GM21825 (cell line): ENCODE measurements at regions not wholly inside any gene's neighbourhood (a gene's known extent, or its start where the extent isn't known, plus 50 kb on each side); places are given as distances from the start of the nearest gene placed in this dataset.
"Not testable (repeated sequence)": the region's sequence is repeated elsewhere in the genome, so short reads cannot be mapped to it uniquely, and the experiment has no call there.

Experiments
- ATAC-seq: cut with Tn5 transposase; IDR thresholded peaks from one replicate; pipeline ENCODE4 v1.9.1; 2021; ENCODE audit warnings: mild to moderate bottlenecking, moderate library complexity; ENCODE audit not compliant: unreplicated experiment

DNA sequence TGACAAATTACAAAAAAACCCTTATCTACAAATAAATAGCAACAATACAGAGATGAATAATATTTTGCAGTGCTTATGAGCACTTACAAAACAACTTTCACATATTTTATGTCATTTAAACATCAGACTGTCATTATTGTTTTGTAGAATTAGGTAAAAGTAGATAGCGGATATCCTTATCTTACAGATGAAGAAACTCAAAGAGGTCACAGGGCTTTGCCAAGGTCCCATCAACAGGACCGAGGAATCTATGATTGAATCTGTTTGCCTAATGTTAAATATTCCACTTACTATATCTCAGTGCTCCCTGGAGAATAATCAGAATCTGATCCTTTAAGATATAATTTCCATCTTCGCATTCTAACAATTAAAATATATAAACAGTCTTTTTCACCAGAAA is 119.0 kb downstream of the GASK1B start:
- no peak for ATAC-seq

DNA sequence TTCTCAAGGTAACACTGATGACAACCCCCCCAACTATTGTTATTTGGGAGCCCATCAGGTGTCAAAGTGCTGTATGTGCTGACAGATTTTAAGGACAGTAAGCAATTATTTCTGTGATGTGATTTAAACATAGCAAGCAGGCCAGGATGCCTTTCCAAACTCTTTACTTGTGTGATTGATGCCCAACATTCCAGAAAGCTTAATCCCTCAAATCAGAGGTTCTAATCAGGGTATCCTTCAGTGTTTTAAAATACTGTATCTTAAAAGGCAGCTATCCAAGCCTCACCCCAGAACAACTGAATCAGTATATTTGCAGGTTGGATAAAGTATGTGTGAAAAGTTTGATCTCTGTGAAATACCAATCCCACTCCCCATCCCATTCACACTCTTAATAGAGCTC is 119.7 kb downstream of the GASK1B start:
- ATAC-seq, result no peak

DNA sequence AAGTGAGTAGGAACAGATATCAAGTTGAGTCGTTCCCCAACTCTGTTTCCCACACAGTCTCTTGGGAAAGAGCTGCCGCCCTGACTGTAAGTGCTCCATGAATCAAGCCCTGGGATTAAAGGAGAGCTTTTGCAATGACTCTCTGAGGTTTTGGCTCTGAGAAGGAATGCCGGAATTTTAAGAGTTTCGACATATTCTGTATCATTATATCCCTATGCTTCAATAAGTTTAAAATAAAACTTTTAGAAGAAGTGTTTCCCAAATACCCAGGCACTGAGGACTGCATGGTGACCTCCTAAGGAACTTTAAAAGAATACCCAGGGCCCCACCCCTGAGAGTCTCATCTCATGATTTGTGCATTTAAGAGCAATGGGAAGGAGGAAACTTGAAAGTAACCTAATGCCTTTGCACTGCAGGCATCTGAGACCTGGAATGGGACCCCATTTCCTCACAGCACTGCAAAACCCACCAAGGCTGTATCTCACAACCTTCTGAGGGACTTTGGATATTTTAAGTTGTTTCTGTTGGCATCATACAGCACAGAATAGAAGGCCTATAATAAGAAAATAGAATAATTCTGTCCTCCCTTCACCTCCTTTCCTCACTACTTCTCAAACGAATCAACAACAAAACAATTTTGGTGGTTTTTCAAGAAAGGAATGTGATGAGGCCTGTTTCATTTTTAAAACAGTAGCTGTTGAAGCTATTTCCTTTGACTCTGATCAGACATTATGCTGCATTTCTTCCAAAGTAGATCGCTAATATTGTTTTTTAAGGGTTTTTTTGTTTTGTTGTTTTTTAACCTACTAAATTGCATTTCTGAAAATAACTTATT is 121.2 kb downstream of the GASK1B start:
- ATAC-seq, result no peak

DNA sequence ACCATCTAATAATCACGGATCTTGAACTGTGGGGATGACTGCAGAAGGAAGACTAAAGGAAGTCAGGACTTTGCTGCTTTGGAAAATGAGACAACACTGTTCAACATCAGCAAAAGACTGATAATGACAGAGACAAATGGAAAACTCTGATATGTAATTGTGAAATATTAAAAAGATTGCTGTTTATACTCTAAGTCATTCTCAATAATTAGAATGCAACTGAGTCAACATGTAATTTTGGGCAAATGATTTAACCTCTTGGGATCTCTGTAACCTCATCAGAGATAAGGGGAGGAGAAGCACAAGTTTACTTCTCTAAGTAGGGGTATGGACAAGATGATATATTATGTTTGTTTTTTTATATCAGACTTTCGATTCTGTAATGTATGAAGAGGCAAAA is 121.9 kb downstream of the GASK1B start:
- ATAC-seq, result no peak

DNA sequence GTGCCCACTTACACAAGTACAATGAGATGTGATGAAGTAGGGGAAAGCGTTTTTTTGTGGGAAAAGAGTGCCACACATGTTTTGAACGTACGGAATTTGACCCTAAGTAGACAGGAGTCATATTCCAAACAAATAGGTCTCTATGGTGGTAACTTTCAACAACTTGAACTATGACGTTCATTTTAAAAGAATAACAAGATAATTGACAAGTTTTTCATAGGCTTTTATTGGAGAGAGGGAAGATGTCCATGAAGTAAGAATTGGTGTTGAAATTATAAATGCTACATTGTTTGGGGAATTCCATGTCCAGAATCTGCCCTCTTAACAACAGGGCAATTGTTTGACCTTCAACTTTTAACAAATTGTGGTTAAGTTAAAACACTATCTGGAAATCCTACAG is 126.5 kb downstream of the GASK1B start:
- ATAC-seq, result no peak

DNA sequence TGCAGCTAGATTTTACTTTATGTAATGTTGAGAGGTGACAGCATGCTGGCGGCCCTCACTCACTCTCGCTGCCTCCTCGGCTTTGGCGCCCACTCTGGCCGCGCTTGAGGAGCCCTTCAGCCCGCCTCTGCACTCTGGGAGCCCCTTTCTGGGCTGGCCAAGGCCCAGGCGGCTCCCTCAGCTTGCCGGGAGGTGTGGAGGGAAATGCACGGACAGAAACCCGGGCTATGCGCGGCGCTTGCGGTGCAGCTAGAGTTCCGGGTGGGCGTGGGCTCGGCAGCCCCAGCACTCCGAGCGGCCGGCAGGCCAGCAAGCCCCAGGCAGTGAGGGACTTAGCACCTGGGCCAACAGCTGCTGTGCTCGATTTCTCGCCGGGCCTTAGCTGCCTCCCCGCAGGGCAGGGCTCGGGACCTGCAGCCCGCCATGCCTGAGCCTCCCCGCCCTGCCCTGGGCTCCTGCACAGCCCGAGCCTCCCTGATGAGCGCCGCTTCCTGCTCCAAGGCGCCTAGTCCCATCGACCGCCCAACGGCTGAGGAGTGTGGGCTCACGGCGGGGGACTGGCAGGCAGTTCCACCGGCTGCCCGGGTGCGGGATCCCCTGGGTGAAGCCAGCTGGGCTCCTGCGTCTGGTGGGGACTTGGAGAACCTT is 128.7 kb downstream of the GASK1B start:
- ATAC-seq, result no peak

DNA sequence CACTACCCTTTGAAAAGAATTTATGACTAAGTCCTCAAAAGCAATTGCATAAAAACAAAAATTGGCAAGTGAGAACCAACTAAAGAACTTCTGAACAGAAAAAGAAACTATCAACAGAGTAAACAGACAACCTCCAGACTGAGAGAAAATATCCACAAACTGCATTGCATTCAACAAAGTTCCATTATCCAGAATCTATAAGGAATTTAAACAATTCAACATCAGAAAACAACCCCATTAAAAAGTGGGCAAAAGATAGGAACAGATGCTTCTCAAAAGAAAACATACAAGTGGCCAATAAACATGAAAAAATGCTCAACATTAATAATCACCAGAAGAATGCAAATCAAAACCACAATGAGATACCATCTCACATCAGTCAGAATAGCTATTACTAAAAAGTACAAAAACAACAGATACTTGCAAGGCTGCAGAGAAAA is 130.2 kb downstream of the GASK1B start:
- ATAC-seq, result no peak

DNA sequence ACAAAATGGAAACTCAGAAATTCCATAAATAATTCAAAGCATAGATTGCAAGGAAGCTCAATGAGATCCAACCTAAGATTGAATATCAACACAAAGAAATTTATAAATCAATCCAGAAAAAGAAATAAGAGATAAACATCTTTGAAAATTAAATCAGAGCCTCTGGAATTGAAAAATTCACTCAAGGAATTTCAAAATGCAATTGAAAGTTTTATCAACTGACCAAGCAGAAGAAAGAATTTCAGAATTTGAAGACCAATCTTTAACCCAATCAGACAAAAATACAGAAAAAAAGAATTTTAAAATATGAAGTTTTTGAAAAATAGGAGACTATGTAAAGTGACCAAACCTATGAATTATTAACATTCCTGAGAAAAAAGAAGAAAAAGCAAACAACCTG is 134.1 kb downstream of the GASK1B start:
- ATAC-seq, result no peak

DNA sequence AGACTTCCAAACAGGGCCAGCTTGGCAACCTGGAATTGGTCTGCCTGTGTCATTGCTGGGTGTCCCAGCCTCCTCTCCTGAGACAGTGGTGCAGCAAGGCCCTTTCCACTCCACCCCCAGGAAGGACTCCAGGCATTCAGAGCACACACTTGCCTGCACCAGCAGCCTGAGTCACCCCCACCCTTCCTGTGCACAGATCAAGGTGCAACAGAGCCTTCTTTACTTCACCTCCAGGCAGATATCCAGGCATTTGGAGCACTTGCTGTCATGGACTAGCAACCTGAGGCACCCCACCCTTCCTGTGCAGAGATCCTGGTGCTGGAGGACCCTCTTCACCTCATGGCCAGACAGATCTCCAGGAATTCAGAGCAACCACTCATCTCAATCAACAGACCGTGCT is 135.8 kb downstream of the GASK1B start:
- no peak for ATAC-seq

DNA sequence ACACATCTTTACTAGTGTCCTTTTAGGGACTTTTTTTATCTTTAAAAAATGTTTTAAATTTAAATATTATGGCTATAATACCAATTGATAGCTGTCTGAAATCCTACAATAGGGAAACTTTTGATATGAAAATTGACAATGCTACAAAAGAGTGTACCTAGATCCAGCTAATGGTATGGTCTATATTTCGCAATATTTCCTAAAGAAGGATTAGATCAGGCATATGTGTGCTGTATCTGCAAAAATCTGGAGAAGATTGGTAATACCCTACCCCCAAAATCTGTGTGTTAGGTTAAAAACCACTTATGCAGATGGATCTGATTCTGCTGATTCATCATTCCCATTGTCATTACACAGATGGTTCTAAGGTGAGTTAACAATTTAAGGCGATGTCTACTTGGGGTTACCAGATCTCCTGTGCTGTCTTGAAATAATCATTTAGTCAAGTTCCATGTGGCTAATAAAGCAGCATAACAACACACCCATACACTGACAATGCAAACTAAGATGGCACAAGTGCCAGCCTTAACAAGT is 137.1 kb downstream of the GASK1B start:
- no peak for ATAC-seq

DNA sequence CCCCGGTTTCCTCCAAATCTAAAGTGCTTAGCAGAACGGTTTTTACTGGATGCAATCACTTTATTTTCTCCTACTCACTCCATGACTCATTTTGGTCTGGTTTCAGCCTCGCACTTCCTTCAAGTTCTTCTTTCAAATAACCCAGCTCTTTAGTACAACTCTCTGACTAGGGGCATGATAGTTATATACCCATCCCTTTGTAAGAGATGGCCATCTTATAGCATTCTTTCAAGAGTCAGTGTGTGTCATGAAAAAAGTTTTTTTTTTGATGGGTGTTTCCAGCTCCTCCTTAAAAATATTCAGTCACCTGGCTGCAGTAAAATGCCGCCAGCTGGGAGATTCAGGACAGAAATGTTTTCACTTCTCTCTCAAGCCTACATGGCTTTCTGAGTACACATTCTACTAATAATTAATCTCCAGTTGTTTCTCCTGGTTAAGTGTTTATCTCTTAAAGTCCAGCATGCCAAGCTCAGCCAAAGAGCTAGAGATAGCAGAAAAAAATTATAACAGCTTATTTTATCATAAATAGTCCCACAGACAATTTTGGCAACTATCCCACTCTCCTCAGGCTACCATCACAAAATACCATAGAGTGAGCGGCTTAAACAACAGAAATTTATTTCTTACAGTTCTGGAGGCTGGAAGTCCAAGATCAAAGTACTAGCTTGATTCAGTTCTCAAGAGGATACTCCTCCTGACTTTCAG is 139.3 kb downstream of the GASK1B start:
- ATAC-seq, result no peak

DNA sequence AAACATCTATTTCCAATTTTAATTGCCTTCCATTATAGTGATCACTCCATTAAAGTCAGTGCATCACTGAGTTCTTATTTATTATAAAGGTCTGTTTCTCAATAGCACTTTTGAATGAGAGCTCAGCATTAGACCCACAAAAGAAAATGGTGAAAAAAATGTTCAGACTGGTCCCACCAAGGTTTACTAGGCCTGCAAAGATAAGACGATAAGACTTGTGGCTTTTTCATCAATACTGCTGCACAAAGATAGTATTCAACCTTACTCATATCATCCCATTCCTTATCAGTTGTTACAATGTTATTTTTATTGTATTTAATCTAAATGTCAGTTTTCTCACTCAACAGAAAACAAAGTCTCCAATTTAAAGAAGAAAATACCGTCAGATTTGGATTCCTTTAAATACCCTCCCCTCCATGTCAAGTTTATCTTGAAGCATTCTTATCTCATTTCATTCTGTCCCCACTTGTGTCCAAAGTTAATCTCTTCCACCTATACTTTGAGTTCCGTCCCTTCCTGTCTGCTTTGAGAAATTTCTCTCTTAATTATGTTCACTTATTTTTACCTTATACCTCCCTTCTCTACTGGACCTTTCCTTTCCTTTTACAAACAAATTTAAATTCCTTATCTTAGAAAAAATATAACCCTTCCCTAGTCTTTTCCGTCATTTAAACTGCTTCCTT is 140.0 kb downstream of the GASK1B start:
- no peak for ATAC-seq

DNA sequence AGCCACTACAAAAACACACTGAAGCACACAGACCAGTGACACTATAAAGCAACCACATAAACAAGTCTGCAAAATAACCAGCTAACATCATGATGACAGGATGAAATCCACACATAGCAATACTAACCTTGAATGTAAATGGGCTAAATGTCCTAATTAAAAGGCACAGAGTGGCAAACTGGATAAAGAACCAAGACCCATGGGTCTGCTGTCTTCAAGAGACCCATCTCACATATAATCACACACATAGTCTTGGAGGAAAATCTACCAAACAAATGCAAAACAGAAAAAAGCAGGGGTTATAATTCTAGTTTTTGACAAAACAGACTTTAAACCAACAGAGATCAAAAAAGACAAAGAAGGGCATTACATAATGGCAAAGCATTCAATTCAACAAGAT is 144.4 kb downstream of the GASK1B start:
- not testable (repeated sequence) for ATAC-seq

DNA sequence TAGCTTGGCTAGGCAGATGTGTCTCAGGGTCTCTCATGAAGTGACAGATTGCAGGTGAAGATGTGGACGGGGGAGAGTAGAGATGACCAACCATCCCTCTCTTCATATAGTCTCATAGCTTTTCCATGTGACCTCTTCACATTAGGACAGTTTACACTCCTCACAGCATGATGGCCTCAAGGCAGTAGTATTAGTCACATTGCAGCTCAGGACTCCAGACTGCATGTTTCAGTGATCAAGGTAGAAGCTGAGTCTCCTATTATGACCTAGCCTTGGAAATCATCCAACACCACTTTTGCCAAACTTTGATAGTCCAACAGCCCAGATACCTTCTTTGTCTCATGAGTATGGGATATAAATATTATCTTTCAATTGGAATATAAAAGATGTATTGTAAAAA is 147.7 kb downstream of the GASK1B start:
- ATAC-seq, result no peak

DNA sequence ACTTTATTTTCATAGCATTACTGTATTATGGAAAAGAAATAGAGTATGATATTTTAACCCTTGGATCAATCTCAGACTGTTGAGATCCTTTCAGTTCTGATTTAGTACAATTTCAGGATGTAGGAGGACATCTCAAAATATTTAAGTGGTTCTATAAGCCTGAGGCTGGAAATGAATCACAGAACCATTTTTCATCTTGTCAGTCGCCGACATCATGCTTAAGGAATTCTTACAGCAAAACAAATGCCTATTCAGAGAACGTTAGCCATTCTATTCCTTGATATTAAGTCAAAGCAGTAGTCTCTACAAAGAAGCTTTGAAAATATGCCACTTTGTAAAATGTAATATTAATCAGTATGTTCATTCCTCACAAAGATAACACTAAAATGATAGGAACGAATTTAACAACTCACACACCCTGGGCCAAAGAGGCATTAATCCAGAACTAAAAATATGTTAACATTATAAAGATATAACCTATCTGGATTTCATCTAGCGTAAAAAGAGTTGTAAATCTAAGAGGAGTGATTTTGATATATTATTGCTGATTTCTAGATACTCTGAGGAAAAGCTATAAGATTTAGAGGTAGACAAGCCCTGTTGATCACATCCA is 152.0 kb downstream of the GASK1B start:
- no peak for ATAC-seq

DNA sequence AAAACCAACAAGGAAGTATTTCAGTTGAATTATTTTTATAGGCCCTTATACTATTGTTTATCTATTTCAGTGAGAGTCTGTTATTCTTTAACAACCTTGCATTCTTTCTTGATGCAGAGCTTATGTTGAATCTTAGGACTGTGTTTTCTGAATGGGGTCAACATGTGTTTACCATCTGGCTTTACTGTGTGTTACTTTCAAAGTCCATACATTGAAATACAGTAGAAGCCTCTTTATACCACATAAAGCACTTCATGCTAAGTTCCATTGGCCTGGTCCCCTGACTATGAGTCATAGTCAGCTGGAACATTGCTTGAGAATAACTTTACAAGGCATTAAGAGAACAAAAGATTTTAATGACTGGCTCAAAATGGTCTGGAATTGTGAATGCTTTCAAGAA is 152.6 kb downstream of the GASK1B start:
- no peak for ATAC-seq

DNA sequence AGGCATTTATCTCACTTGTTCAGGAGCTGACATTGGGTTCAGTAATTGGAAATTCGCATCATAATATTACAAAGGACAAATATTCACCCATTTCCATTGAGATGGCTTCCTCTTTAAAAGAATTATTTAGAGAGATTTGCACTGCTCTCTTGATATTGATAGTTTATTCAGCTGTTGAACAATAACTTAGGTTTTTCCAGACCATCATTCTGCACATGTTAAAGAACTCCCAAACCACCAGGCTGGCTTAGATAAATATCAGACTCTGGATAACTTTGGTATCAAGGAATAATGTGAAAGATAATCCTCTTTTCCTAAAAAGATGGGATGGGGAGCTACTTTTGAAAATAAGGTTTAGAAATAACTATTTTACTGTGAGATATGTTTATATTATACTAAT is 154.0 kb downstream of the GASK1B start:
- ATAC-seq, result no peak

DNA sequence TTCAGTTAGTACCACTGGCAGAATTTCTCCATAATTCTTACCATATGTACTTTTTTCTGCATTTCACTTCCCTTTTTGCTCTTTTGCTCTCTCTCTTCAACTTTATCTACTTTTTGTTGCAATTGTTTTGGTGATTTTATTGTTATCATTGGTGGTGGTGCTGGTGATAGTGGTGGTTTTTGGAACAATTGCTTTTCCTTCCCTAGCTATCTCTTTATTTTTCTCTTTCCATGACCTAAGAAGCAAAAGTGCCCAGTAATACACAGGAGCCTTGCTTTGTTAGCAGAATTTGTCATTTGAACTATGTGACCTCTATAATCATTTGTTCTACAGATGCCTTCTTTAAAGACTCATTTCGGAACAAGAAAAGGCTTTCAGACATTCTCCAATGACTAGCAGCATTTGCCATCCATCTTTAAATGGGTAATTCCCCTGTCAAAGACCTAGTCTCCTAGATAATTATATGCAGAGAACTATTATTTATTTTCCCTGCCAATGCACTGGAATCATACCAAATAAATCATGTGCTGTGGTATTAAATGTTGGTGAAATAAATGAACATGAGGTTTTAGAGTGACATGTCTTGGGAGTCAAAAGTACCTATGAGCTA is 154.5 kb downstream of the GASK1B start:
- ATAC-seq, result no peak

DNA sequence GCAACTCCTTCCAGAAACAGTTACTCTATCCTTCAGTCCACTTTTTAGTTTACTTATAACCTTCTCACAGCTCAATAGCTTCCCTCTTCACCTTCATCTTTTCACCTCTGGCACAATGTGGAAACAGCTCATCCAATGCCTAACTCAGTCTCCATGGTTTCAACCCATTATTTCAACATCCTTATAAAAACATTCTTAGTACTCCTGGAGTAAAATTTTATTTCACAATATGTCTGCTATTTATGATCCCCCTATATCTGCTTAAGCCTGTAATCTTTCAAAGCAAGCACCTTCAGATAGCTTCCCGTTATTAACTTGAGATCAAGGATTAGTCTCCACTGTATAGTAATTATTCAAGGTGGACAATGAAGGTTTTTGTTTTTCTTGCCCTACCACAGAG is 156.3 kb downstream of the GASK1B start:
- ATAC-seq, result no peak

DNA sequence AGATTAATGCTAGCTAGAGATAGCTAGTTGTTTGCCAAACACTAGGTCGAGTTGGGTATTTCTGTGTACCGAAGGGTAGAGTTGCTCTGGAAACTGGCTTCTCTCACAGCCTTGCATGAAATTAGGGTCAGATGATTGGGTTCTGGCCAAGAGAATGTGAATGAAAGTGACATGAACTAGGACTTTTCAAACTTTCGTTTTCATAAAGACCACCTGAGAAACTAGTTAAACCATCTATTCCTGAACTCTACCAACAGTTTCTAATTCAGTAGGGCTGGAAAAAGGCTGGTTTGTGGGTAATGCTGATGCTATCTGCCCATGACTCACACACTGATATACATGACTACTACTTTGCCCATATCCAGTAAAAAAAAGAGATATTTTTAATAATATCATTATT is 157.6 kb downstream of the GASK1B start:
- no peak for ATAC-seq
